ENCODE measurements at regions not wholly inside any gene's neighbourhood (a gene's known extent, or its start where the extent isn't known, plus 50 kb on each side); places are given as distances from the start of the nearest gene placed in this dataset.

DNA sequence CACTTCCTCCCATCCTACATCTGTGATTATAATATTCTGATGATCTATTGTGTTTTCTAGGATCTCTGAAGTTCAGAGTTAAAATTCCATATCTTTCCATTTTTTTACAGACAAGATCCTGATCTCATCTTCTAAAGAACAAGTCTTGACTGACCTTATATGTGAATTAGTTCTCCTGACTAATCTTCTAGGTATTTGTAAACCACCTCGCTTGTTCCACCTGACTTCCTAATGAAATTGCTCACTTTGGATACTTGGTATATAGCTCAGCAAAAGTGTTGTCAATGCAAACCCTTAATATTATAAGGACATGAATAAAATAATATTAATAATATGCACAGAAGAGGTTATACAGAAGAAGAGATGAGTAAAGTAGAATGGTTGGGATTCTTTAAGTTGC is 68.2 kb upstream of the NR4A3 start:
- 51 to 59% methylated on average over 1 of the region's 1 CpG for WGBS, 2 donors
- no peak for DNase-seq (ENCODE audit: low spot score in 2 of 2)
- intact Hi-C loops (cut with DNase I; ENCODE audit: low total_unique reads): no loop called here
- no peak overlapping the region for H3K4me3 ChIP-seq (ENCODE audit: low read depth, poor library complexity, severe bottlenecking)
- no peak for TF ChIP-seq POLR2A (IDR thresholded peaks at IDR 0.05)
- TF ChIP-seq, protein P1, sequence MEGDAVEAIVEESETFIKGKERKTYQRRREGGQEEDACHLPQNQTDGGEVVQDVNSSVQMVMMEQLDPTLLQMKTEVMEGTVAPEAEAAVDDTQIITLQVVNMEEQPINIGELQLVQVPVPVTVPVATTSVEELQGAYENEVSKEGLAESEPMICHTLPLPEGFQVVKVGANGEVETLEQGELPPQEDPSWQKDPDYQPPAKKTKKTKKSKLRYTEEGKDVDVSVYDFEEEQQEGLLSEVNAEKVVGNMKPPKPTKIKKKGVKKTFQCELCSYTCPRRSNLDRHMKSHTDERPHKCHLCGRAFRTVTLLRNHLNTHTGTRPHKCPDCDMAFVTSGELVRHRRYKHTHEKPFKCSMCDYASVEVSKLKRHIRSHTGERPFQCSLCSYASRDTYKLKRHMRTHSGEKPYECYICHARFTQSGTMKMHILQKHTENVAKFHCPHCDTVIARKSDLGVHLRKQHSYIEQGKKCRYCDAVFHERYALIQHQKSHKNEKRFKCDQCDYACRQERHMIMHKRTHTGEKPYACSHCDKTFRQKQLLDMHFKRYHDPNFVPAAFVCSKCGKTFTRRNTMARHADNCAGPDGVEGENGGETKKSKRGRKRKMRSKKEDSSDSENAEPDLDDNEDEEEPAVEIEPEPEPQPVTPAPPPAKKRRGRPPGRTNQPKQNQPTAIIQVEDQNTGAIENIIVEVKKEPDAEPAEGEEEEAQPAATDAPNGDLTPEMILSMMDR (IDR thresholded peaks at IDR 0.05): no peak

DNA sequence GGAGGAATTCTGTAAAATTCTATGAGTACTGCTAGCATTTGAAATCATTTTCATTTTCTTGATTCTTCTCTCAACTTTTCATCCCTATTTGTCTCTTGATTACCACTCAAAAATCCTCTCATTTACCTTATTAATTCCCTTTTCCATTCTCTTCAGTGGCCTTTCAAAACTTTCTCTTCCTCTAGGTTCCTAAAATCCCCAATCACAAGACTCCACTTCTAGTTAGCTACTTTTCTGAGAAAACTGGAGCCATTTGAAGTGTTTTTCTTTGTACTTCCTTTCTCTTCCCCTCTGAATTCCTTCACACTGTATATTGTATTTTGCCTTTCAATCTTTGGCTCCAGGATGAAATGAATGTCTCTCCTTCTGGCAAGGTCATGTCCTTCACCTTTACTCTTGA is 61.3 kb upstream of the NR4A3 start:
- no peak for DNase-seq (ENCODE audit: low spot score in 2 of 2)
- intact Hi-C loops (cut with DNase I; ENCODE audit: low total_unique reads): no loop called here
- no peak for TF ChIP-seq POLR2A (IDR thresholded peaks at IDR 0.05)
- TF ChIP-seq, protein P1 (IDR thresholded peaks at IDR 0.05): no peak
- H3K4me3 ChIP-seq (ENCODE audit: low read depth, poor library complexity, severe bottlenecking): no peak overlapping the region

DNA sequence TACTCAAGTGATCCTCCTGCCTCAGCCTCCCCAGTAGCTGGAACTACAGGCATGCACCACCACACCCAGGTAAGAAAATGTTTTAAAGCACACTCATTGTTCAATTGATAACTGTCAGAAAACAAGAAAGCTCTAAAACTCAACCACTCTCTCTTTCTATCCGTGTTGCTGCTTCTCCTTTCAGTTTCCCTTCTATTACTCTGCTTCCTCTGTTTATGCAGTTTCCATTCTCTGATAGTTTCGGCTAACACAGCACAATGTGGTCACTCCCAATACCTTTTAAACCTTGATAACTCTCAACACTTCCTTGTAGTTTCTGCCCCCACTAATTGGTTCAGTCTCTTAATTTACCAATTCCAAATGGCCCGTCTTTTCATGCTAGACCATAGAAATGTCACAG is 59.2 kb upstream of the NR4A3 start:
- no peak for DNase-seq (ENCODE audit: low spot score in 2 of 2)
- TF ChIP-seq, protein P1 (IDR thresholded peaks at IDR 0.05): no peak
- TF ChIP-seq POLR2A (IDR thresholded peaks at IDR 0.05): no peak
- WGBS, 2 donors: 78 to 84% methylated on average over 3 of the region's 3 CpGs
- no peak overlapping the region for H3K4me3 ChIP-seq (ENCODE audit: low read depth, poor library complexity, severe bottlenecking)
- intact Hi-C loops (cut with DNase I; ENCODE audit: low total_unique reads): no loop called here
